ENCODE measurements at regions not wholly inside any gene's neighbourhood (a gene's known extent, or its start where the extent isn't known, plus 50 kb on each side); places are given as distances from the start of the nearest gene placed in this dataset.
A peak's percentile ranks its signal among the peaks of the same experiment; 100 is the strongest.

DNA sequence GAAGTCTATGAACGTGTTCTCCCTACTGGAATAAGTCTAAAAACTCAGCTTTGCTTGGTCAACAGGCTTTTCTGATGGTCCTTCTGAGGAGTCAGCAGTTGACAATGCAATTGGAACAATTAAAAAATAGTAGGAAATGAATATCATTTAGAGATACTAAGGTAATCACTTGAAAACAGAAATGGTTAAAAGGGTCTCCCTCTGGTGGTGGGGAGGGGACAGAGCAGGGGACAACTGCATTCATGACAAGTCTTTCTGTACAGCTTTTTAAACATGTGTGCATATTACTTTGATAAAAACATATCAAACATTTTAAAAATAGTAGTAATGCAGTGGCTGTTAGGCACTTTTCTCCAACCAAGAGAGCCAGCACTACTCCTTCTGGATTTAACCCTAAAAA lies 119.9 kb upstream of the FHIT start:
- Histone ChIP-seq H3K4me1 (ENCODE audit: control insufficient read depth, extremely low read depth, insufficient read depth, low read length) (no peaks in the 10 kb centered on the region), H3K27ac (ENCODE audit: control insufficient read depth, insufficient read depth, low read length) (no peak overlapping the region), H4K20me1 (ENCODE audit: control insufficient read depth, extremely low read depth, insufficient read depth, low read length) (no peaks in the 10 kb centered on the region), H3K9ac (ENCODE audit: control insufficient read depth, extremely low read depth, insufficient read depth, low read length) (no peak overlapping the region), H3K36me3 (ENCODE audit: control insufficient read depth in 2 of 2, extremely low read depth in 1 of 2, insufficient read depth in 2 of 2, low read length in 2 of 2) (no peaks in the 10 kb centered on the region), H3K4me2 (ENCODE audit: control insufficient read depth, extremely low read depth, insufficient read depth, low read depth, low read length) (no peak overlapping the region), H3K4me3 (ENCODE audit: control insufficient read depth in 2 of 3, extremely low read depth in 1 of 3, insufficient read depth in 2 of 3, low read depth in 1 of 3, low read length in 3 of 3) (no peak overlapping the region), H3K9me1 (ENCODE audit: control insufficient read depth, extremely low read depth, insufficient read depth, low read length) (no peaks in the 10 kb centered on the region), H3K27me3 (ENCODE audit: control insufficient read depth, extremely low read depth, insufficient read depth, low read length) (no peaks in the 10 kb centered on the region), H2AFZ (ENCODE audit: control insufficient read depth, low read length) (no peak overlapping the region), H3K9me3 (ENCODE audit: control insufficient read depth, low read depth, low read length) (no peaks in the 10 kb centered on the region), H3K79me2 (ENCODE audit: control insufficient read depth, insufficient read depth, low read length) (no peaks in the 10 kb centered on the region)
- TF ChIP-seq, protein P1, sequence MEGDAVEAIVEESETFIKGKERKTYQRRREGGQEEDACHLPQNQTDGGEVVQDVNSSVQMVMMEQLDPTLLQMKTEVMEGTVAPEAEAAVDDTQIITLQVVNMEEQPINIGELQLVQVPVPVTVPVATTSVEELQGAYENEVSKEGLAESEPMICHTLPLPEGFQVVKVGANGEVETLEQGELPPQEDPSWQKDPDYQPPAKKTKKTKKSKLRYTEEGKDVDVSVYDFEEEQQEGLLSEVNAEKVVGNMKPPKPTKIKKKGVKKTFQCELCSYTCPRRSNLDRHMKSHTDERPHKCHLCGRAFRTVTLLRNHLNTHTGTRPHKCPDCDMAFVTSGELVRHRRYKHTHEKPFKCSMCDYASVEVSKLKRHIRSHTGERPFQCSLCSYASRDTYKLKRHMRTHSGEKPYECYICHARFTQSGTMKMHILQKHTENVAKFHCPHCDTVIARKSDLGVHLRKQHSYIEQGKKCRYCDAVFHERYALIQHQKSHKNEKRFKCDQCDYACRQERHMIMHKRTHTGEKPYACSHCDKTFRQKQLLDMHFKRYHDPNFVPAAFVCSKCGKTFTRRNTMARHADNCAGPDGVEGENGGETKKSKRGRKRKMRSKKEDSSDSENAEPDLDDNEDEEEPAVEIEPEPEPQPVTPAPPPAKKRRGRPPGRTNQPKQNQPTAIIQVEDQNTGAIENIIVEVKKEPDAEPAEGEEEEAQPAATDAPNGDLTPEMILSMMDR (optimal IDR thresholded peaks at IDR 0.05 in 1 of 3, IDR thresholded peaks at IDR 0.05 in 1 of 3, conservative IDR thresholded peaks at IDR 0.05 in 1 of 3; ENCODE audit: extremely low read depth in 1 of 3, insufficient read depth in 2 of 3, low read length in 3 of 3): peak; percentile 20 to 33 (median 29)
- TF ChIP-seq EZH2 (IDR thresholded peaks at IDR 0.05; ENCODE audit: low read length): no peak
- dilution Hi-C loops (cut with MboI; ENCODE audit: extremely low pct_ligation_motif_present, low sequenced_read_pairs): no loop called here
- DNase-seq (ENCODE audit: low read depth, low spot score) (no peak), FAIRE-seq (no peak)

DNA sequence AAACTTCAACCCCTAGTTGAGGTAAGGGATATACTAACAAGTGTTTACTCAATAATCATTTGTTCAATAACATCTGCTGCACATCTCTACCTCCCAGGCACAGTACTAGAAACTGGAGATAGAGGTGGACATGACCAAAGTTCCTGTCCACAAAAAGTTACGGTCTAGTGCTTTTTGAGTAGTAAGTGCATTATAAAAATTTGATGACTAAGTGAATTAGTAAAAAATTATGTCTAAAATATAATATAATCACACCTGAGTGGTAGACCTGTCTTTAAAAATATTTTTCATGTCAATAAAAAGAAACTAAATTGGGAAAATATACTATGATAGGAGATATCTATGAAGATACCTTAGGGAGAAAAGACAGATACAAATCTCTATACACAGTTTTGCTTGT lies 121.5 kb upstream of the FHIT start:
- Histone ChIP-seq H3K4me1 (ENCODE audit: control insufficient read depth, extremely low read depth, insufficient read depth, low read length) (no peaks in the 10 kb centered on the region), H3K79me2 (ENCODE audit: control insufficient read depth, insufficient read depth, low read length) (no peaks in the 10 kb centered on the region), H3K9me1 (ENCODE audit: control insufficient read depth, extremely low read depth, insufficient read depth, low read length) (no peaks in the 10 kb centered on the region), H3K9ac (ENCODE audit: control insufficient read depth, extremely low read depth, insufficient read depth, low read length) (no peak overlapping the region), H3K4me2 (ENCODE audit: control insufficient read depth, extremely low read depth, insufficient read depth, low read depth, low read length) (no peak overlapping the region), H3K27me3 (ENCODE audit: control insufficient read depth, extremely low read depth, insufficient read depth, low read length) (no peaks in the 10 kb centered on the region), H2AFZ (ENCODE audit: control insufficient read depth, low read length) (no peak overlapping the region), H3K4me3 (ENCODE audit: control insufficient read depth in 2 of 3, extremely low read depth in 1 of 3, insufficient read depth in 2 of 3, low read depth in 1 of 3, low read length in 3 of 3) (no peak overlapping the region), H4K20me1 (ENCODE audit: control insufficient read depth, extremely low read depth, insufficient read depth, low read length) (no peaks in the 10 kb centered on the region), H3K36me3 (ENCODE audit: control insufficient read depth in 2 of 2, extremely low read depth in 1 of 2, insufficient read depth in 2 of 2, low read length in 2 of 2) (no peaks in the 10 kb centered on the region), H3K27ac (ENCODE audit: control insufficient read depth, insufficient read depth, low read length) (no peak overlapping the region), H3K9me3 (ENCODE audit: control insufficient read depth, low read depth, low read length) (no peaks in the 10 kb centered on the region)
- DNase-seq (ENCODE audit: low read depth, low spot score): no peak
- dilution Hi-C loops (cut with MboI; ENCODE audit: extremely low pct_ligation_motif_present, low sequenced_read_pairs): no loop called here
- FAIRE-seq: no peak
- TF ChIP-seq, protein P1 (optimal IDR thresholded peaks at IDR 0.05 in 1 of 3, IDR thresholded peaks at IDR 0.05 in 1 of 3, conservative IDR thresholded peaks at IDR 0.05 in 1 of 3; ENCODE audit: extremely low read depth in 1 of 3, insufficient read depth in 2 of 3, low read length in 3 of 3): no peak
- TF ChIP-seq EZH2 (IDR thresholded peaks at IDR 0.05; ENCODE audit: low read length): no peak
